SH-SY5Y (cell line): ENCODE measurements at regions not wholly inside any gene's neighbourhood (a gene's known extent, or its start where the extent isn't known, plus 50 kb on each side); places are given as distances from the start of the nearest gene placed in this dataset.

Experiments used
- GATA2 ChIP-seq: IDR thresholded peaks from 2 replicates; pipeline ENCODE4 v1.6.1; 2011; ENCODE audit warnings: mild to moderate bottlenecking, low read depth, low read length
- GATA3 ChIP-seq: IDR thresholded peaks from 2 replicates; pipeline ENCODE4 v1.6.1; 2011; ENCODE audit warnings: low read depth, mild to moderate bottlenecking, low read length, moderate library complexity

- TF ChIP-seq GATA2 (no peak), GATA3 (no peak)
These were observed 451.0 kb downstream of the SLC4A3 start for GRCh38 chr2:220078439-220078838.
